ENCODE measurements at regions not wholly inside any gene's neighbourhood (a gene's known extent, or its start where the extent isn't known, plus 50 kb on each side); places are given as distances from the start of the nearest gene placed in this dataset.

GRCh38 chr18:45227001-45227742 lies 388.1 kb upstream of the SLC14A2 start:
- H4K20me1 ChIP-seq (ENCODE audit: low read length), result no peaks in the 10 kb centered on the region
- no peak for DNase-seq
- H3K9me2 ChIP-seq (replicated peaks; ENCODE audit: low read length), result no peaks in the 10 kb centered on the region
- no peak for ATAC-seq
- H3K4me3 ChIP-seq (ENCODE audit: low read length), result no peak overlapping the region
- TF ChIP-seq EZH2phosphoT487 (IDR thresholded peaks at IDR 0.05; ENCODE audit: borderline replicate concordance, low read length) (no peak), EZH2 (IDR thresholded peaks at IDR 0.05; ENCODE audit: low read length, unreplicated experiment) (no peak), CTCF (conservative IDR thresholded peaks at IDR 0.05; ENCODE audit: low read depth, low read length) (no peak)
- H3K4me1 ChIP-seq (ENCODE audit: insufficient read depth, low read length), result no peaks in the 10 kb centered on the region
- intact Hi-C loops (cut with micrococcal nuclease), result no loop called here
- POLR2A ChIA-PET (ENCODE audit: unreplicated experiment), result no interaction called here
- no peaks in the 10 kb centered on the region for H3K9me3 ChIP-seq (ENCODE audit: low read length)
- H3F3A ChIP-seq (ENCODE audit: low read length, unreplicated experiment), result no peaks in the 10 kb centered on the region
- H3K36me3 ChIP-seq (ENCODE audit: low read depth, low read length), result no peaks in the 10 kb centered on the region
- H3K27me3 ChIP-seq (ENCODE audit: low read length), result no peaks in the 10 kb centered on the region
- H2AFZ ChIP-seq (ENCODE audit: low read length), result no peak overlapping the region
- no peak overlapping the region for H3K4me2 ChIP-seq (ENCODE audit: low read length)
- H3K79me2 ChIP-seq (ENCODE audit: low read length), result no peaks in the 10 kb centered on the region
- H3K27ac ChIP-seq (ENCODE audit: low read length), result no peak overlapping the region
- no TSS peak for BruUV-seq (replicated peaks)
- CTCF ChIA-PET, result no interaction called here
- no peak overlapping the region for H3K9ac ChIP-seq (ENCODE audit: low read length)

- H3K9ac ChIP-seq (ENCODE audit: low read length), result no peak overlapping the region
- no peak overlapping the region for H3K4me3 ChIP-seq (ENCODE audit: low read length)
- no peaks in the 10 kb centered on the region for H4K20me1 ChIP-seq (ENCODE audit: low read length)
- H3K36me3 ChIP-seq (ENCODE audit: low read depth, low read length), result no peaks in the 10 kb centered on the region
- H3K27ac ChIP-seq (ENCODE audit: low read length), result no peak overlapping the region
- no peak overlapping the region for H3K4me2 ChIP-seq (ENCODE audit: low read length)
- intact Hi-C loops (cut with micrococcal nuclease), result no loop called here
- H3K4me1 ChIP-seq (ENCODE audit: insufficient read depth, low read length), result no peaks in the 10 kb centered on the region
- no peak for TF ChIP-seq EZH2 (IDR thresholded peaks at IDR 0.05; ENCODE audit: low read length, unreplicated experiment)
- TF ChIP-seq CTCF (conservative IDR thresholded peaks at IDR 0.05; ENCODE audit: low read depth, low read length), result no peak
- TF ChIP-seq EZH2phosphoT487 (IDR thresholded peaks at IDR 0.05; ENCODE audit: borderline replicate concordance, low read length), result no peak
- no peak overlapping the region for H2AFZ ChIP-seq (ENCODE audit: low read length)
- no peaks in the 10 kb centered on the region for H3K9me3 ChIP-seq (ENCODE audit: low read length)
- no peaks in the 10 kb centered on the region for H3K9me2 ChIP-seq (replicated peaks; ENCODE audit: low read length)
- no peaks in the 10 kb centered on the region for H3F3A ChIP-seq (ENCODE audit: low read length, unreplicated experiment)
- H3K27me3 ChIP-seq (ENCODE audit: low read length), result no peaks in the 10 kb centered on the region
- no peaks in the 10 kb centered on the region for H3K79me2 ChIP-seq (ENCODE audit: low read length)
- ChIA-PET POLR2A (ENCODE audit: unreplicated experiment) (no interaction called here), CTCF (no interaction called here)
- DNase-seq, result no peak
- no TSS peak for BruUV-seq (replicated peaks)
- no peak for ATAC-seq
Observed at GRCh38 chr18:45228796-45229388, 386.4 kb upstream of the SLC14A2 start.

- POLR2A ChIA-PET (ENCODE audit: unreplicated experiment), result interaction anchor here (0.6 kb wide), 1 partner anchor 249 kb away, joined by 15 read pairs; no protein-coding TSS in a partner anchor
Observed at GRCh38 chr18:45231617-45232016, 383.7 kb upstream of the SLC14A2 start.

More at GRCh38 chr18:45231617-45232016, 383.7 kb upstream of the SLC14A2 start:
- H3K27me3 ChIP-seq (ENCODE audit: low read length), result no peaks in the 10 kb centered on the region
- BruUV-seq (replicated peaks), result no TSS peak
- no peaks in the 10 kb centered on the region for H3K79me2 ChIP-seq (ENCODE audit: low read length)
- H3K4me3 ChIP-seq (ENCODE audit: low read length), result no peak overlapping the region
- no peak for ATAC-seq
- no peaks in the 10 kb centered on the region for H3K4me1 ChIP-seq (ENCODE audit: insufficient read depth, low read length)
- no peak overlapping the region for H2AFZ ChIP-seq (ENCODE audit: low read length)
- H4K20me1 ChIP-seq (ENCODE audit: low read length), result no peaks in the 10 kb centered on the region
- no peaks in the 10 kb centered on the region for H3K36me3 ChIP-seq (ENCODE audit: low read depth, low read length)
- H3F3A ChIP-seq (ENCODE audit: low read length, unreplicated experiment), result no peaks in the 10 kb centered on the region
- H3K27ac ChIP-seq (ENCODE audit: low read length), result no peak overlapping the region
- DNase-seq, result no peak
- H3K4me2 ChIP-seq (ENCODE audit: low read length), result no peak overlapping the region
- CTCF ChIA-PET, result no interaction called here
- intact Hi-C loops (cut with micrococcal nuclease), result no loop called here
- no peak overlapping the region for H3K9ac ChIP-seq (ENCODE audit: low read length)
- H3K9me2 ChIP-seq (replicated peaks; ENCODE audit: low read length), result no peaks in the 10 kb centered on the region
- no peaks in the 10 kb centered on the region for H3K9me3 ChIP-seq (ENCODE audit: low read length)
- no peak for TF ChIP-seq CTCF (conservative IDR thresholded peaks at IDR 0.05; ENCODE audit: low read depth, low read length)
- no peak for TF ChIP-seq EZH2 (IDR thresholded peaks at IDR 0.05; ENCODE audit: low read length, unreplicated experiment)
- no peak for TF ChIP-seq EZH2phosphoT487 (IDR thresholded peaks at IDR 0.05; ENCODE audit: borderline replicate concordance, low read length)

All from PC-3 (cell line).